NCI-H748 (cell line): ENCODE measurements at regions not wholly inside any gene's neighbourhood (a gene's known extent, or its start where the extent isn't known, plus 50 kb on each side); places are given as distances from the start of the nearest gene placed in this dataset.

Experiments used
- DNase-seq: peaks from one replicate; lab custom pipeline; 2025; ENCODE audit not compliant: unreplicated experiment; lab: John Stamatoyannopoulos, UW

DNA sequence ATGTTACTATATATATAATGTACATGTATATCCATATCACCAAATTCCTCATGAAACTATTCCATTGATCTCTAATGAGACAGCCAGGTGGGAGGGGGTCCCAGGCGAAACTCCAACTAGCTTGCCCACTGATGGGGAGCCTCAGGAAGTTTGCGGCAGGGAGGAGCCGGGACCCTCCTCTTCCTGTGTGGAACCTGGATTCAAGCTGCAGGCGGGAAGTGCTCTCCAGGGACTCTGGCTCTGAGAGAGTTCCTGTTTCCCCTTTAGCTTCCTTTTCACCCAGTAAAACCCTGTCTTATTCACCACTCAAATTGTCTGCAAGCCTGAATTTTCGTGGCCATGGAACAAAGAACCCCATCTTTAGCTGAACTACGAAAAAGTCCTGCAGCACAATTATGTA lies 152.2 kb downstream of the OPN5 start:
- DNase-seq = no peak

GRCh38 chr6:47932575-47932974 lies 150.7 kb downstream of the OPN5 start:
- no peak for DNase-seq

- no peak for DNase-seq
Measured at GRCh38 chr6:47924001-47924400, 142.2 kb downstream of the OPN5 start.

- peak; percentile 14 for DNase-seq
Measured at GRCh38 chr6:47922391-47922790, 140.6 kb downstream of the OPN5 start.

- DNase-seq = no peak
Measured at GRCh38 chr6:47919875-47920274, 138.0 kb downstream of the OPN5 start.

DNA sequence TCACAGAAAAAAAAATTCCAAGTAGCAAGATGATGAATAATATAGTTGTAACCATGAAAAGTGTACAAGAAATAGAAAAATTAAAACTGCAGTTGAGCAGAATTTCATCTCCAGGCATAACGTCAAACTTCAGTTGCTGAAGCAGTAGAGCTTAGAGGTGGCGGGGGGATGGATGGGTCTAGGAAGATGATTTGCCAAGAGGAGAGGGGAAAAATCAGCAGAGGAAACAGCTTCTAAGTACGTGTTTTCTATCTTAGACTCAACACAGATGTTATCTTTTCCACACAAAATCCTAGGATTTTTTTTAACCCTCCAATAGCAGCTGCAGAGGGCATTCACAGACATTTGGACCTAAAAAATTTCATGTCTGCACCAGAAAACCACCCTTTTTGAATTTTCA lies 136.0 kb downstream of the OPN5 start:
- no peak for DNase-seq

- no peak for DNase-seq
Measured at GRCh38 chr6:47917202-47917601, 135.4 kb downstream of the OPN5 start.

DNA sequence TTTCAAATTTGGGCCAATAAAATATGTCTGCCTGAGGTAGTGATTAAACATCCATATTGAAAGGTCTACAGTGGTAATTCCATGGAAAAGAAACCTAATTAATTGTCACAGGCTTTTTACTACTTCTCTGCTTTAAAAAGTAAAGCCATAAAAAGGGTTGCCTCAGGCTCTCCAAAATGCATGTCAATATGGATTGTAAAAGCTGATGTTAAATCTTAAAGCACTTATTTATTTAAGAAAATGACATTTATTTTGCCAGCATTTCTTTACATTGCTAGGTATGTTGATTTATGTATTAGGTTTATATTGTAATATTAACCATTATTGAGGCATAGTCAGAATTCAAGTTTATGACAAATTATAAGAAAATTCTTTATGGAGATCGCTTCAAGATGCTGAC lies 133.2 kb downstream of the OPN5 start:
- no peak for DNase-seq

GRCh38 chr6:47908271-47908670 lies 126.4 kb downstream of the OPN5 start:
- DNase-seq = no peak

DNA sequence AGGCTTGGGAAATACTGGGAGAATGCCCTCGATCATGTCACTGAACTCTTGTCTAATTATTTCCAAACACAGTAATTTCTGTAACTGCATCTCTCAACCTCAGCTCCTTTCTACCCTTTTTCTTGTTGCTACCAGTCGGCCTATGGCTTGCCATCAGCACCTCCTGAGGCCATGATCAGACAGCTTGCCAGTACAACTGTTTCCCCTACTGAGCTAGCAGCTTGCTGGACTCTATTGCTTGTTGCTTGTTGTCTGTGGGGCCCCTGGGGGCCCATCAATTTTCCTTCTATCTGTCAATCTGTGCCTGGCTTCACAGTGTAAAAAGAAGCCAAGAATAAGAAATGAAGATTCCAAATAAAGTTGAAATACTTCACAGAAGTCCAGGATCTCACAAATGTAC lies 123.9 kb downstream of the OPN5 start:
- no peak for DNase-seq

DNA sequence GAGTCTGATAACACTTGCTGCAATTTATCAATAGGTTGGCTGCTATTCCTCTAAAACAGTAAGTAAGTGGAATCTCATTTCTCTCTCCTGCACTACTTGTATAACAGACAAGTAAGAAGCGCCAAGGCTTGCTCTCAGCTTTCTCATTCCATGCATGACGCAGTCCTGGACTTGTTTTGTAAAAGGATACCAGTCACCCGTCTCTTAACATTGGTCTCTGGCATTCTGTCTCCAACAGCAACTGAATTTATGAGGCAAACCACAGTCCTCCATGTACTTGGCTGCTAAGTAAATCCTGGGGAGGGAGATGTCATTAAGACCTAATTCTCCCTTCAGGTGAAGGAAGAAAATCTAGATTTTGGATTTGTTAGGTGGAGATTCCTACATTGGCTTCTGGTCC lies 115.4 kb downstream of the OPN5 start:
- DNase-seq = no peak

GRCh38 chr6:47890326-47890875 lies 108.6 kb downstream of the OPN5 start:
- DNase-seq = no peak

- DNase-seq = no peak
Measured at GRCh38 chr6:47879015-47879414, 97.2 kb downstream of the OPN5 start.
